ENCODE measurements at regions not wholly inside any gene's neighbourhood (a gene's known extent, or its start where the extent isn't known, plus 50 kb on each side); places are given as distances from the start of the nearest gene placed in this dataset.
"Not testable (repeated sequence)": the region's sequence is repeated elsewhere in the genome, so short reads cannot be mapped to it uniquely, and the experiment has no call there.

DNA sequence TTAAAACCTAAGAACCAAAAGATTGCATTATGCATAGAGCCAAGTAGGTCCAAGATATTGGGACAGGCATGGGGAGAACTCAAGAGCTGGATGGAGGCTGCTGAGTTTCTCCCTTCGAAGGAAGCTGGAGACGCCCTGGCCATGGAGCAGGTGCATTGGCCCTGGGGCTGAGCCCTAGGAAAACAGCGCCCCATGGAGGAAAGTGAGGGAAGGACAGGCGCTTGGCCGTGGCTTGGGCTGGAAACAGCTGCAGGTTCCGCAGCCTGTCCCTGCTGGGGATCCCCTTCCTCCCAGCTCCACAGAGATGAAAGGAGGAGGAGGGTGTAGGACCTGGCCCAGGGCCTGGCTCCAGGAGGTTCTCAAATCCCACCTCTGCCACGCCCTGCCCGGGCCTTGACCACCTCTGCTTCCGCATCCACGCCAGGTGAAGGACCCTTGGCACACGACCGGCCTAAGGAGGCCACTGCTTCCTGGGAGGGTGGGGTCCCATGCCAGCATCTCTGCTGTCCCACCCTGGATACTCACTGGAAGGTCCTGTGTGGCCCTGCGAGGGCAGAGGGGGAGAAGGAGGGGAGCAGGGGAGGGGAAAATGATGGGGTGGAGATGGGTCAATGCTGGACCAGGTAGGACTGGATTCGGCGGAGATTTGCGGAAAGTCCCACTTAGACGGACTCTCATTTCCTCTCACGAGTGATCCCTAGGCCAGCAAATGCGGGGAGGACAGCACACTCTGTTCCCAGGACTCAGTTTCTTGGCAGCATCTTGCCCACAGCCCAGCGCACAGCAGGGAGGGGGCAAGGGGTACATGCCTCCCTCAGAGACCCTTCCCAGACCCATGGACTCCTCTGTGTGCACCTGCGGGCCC, 258.6 kb upstream of the TCERG1L start:
- DNase-seq, result no peak

DNA sequence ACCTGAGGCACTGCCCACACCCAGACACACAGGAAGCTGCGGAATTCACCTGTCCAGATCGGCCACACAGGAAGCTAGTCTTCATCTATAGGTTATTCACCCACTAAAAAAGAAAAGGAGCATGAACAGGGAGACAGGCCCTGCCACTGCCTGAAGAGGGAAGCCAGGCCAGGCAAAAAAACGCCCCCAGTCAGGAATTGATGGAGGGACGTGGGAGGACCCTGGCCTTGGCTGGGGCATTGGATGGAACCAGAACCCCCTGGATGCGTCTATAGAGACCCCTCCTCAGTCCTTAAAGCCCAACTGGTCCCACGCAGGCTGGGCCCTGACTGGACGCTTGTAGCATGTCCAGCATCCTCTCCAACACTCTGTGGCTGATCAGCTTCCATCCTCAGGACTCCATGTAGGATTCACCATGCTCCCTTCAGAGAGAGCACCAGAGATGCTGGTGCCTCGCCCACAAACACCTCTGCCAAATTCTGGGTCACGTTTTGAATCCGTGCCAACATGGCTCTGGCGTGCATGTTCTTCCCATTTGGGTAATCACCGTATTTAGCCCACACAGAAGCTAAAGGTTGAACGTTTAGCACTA, 259.3 kb upstream of the TCERG1L start:
- DNase-seq, result no peak

DNA sequence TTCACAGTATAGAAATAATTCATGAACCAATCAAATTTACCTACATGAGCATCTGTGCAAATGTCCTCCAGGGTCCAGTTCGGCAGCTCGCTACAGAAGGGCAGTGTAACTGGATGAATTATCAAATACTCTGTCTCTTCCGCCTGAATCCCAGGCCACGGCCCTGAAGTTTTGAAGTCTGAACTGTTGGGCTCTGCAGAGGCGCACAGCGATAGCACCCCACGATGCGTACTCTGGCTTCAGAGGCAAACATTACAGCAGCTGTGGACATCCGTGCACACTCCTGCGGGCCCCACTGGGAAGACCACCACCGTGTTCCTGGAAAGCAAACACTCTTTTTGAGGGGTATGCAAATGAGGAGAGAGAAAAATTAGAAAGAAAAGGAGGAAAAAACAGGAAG, 259.8 kb upstream of the TCERG1L start:
- DNase-seq, result no peak

DNA sequence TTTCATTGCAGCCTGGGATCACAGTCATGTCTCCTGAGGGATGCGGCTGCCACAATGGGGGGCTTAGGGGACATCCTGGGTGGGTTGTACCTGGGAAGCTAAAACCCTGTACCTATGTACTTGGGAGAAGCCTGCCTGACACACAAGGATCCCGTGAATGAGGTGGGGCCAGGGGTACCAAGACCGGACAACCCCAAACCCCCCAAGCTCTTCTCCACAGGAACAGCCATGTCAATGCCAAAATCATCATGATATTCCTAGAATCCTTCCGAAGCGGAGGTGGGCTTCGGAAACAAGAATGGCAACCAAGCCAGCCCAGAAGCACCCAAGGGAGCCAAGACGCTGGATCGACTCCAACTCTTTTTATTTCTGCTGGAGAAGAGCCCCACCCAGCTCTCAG, 260.3 kb upstream of the TCERG1L start:
- no peak for DNase-seq

DNA sequence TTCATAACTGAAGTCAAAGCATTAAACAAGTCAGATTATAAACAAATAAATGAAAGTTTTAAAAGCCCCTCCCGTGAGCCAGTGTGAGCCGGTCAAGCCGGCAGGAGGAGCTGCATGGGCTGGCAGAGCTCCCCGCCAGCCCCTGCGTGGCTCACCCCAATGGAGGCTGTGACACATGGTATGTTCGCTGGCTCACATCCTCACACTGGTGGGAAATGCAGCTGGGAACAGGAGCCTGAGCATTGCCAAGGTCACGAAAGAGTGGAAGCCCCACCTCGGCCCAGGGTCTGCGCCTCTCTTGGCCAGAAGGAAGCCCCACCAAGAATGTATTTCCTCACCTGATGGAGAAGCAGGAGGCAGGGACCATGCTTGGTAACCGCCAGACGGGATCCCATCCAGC, 261.7 kb upstream of the TCERG1L start:
- no peak for DNase-seq

DNA sequence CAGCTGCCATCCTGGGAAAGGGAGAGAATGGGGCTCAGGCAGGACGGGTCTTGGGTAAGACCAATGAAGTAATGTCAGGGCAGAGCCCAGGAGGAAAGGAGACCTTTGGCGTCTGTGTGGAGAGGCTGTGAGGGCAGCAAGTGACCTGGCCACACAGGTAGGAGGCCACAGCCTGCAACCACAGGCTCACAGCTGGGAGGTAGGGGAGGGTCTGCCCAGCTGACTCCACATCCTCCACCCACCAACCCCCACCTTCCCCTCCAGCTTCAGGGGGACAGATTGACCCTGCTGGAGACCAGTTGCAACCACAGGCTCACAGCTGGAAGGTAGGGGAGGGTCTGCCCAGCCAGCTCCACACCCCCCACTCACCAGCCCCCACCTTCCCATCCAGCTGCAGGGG, 262.2 kb upstream of the TCERG1L start:
- DNase-seq, result no peak

DNA sequence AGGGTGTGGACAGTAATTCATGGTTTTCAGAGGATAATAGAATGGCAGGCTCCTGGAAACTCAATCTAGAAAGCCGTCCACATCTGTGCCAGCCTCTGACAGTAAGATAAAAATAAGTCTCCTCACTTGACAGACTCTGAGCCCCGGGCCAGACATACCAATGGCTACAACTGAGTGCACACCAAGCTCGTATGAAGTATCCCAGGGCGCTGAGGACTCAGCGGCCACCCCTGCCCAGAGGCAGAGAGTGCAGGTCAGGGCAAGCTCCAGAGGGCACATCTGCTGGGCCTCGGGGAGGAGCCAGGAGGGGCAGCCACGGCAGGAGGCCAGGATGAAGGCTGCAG, 262.8 kb upstream of the TCERG1L start:
- DNase-seq, result no peak

DNA sequence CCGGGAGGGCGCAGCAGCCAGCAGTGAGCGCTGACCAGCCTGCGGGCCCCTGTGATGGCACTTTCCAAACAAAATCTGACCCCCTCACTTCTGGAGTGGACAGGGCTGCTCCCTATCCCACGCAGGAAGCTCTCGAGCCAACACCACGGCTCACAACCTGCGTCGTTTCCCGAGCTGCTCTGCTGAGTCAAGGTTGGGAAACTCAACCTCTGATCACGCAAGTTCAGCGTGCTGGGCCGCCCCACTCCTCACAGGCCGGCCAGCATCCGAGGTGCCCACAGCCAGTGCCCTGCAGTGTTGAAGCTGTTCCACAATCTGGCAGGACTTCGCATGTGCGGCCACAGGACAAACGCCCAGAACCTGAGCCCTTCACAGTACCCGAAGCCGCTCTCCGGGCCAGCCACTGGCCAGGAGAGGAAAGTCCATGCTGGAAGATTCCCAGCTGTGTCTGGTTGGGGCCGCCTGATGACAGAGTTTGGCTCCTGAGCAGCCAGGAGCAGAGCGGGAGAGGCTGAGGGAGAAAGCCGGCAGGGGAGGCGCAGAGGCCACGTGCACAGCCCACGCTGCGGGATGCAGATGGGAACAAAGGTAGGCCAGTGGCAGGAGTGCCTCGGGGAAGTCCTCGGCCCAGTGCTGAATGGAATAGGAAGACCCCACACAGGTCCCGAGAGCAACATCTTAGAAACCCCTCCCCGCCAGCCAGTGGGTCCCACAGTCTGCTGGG, 263.3 kb upstream of the TCERG1L start:
- DNase-seq, result no peak

DNA sequence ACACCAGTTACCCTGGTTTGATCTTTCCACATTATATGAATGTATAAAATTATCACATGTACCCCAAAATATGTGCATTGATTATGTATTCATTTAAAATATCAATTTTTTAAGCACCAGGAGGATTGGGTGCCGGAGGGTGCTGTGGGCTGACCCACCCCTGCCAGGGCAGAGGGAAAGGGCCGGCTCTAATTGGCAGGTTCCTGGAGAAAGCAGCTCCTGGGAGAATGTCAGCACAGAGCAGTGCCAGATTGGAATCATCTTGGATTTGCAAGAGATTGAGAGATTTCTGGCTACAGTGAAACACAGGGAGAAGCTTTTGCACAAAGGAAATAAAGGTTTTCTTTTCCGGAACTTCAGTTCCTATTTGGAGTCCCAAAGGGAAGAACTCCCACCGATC, 264.4 kb upstream of the TCERG1L start:
- no peak for DNase-seq

DNA sequence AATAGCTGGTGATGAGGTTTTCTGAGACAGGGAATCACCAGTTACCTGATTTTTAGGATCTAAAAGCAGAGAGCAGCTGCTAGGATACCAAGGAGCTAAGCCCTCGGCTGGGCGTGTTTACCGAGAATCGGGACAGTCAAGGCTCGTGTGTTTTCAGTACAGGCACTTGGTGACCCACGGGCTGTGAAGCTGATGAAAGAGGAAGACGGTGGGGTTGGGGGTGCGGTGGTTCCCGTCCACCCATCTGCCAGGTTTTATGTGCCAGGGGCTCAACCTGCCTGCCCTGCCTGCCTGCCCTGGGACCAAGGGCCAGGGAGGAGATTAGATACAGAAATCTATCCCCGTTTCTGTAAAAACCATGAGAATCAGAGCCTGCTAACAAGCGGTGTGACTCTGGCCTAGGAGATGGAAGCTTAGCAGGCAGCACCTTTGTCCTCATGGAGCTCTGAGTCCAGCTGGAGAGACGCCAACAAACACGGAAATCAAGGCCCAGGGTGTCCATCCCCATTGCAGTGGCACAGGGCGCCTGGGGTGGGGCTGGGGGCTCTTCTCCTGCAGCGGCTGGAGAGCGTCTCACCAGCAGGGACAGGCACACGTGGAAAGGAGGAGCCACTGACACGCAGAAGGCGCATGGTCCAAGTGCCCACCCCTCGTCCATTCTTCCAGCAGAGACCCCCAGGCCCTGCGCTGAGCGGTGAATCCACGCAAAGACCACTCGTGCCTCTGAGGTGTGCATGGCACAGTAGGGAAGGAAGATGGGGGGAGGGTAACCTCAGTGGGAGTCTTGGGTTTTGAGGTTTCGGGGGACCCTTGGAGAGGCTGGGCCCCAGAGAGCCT, 265.0 kb upstream of the TCERG1L start:
- DNase-seq, result no peak

DNA sequence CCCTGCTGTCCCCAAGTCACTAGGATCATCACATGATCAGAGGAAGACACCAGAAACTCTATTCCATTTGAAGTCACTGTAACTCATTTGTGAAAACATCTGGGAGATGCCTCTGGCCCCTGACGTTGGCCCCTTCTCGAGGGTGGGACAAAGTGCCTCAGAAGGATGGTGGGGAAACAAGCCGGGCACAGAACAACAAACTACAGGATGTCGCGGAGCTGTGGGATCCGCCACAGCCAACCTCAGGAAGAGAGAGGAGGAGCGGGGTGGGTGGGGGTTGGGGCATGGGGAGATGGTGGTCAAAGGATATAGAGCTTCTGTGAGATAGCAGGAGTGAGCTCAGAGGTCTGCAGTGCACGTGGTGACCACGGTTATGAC, 265.6 kb upstream of the TCERG1L start:
- no peak for DNase-seq

DNA sequence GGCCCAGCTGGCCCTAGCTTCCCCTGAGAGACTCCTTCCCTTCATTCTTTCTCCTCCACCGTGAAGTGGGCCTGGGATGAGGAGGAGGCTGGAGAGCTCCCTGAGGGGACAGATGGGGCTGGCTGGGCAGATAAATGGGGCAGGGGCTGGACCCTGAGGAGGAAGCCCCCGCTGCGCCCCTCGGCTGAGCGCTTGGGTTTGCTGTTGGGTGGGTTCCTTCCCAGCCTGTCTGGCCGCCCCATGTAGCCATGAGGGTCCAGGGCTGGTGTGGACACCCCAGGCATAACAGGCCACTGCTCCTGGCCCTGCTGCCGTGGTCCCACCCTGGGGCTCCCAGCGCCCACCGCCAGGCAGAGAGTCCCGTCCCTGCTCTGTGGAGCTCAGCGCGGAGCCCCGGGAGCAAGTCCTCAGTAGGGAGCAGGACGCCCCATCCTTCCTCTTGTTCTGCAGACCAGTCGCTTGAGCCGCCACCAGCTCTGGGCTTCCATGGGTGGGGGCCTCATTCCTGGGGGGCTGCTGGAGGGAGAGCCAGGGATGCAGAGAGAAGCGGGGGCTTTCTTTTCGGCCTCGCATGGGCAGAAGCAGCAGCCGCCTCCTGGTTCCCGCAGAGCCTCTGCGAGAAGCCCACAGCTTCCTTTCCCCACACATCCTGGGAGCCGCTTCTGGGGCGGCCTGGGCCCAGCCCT, 266.4 kb upstream of the TCERG1L start:
- no peak for DNase-seq

DNA sequence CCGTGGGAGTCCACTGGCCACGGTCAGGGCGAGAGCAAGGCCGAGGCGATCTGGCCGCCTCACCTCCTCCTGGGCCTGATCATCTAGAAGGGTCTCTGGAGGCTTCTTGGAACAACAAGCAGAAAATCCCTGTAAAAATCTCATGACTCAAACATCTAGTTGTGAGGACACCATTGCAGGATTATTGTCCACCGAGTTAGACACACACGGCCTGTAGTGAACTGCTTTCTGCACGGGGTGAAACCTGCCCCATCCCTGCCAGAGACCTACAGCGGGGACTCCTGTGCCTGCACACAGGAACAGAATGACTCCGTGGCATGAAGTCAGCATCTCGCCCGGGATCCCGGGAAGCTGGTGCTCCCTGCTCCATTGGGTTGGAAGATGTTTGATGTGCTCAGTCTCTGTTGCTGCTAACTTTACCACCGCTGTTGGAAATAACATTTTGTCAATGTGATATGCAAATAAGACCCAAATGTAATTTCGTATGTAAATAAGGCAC, 267.0 kb upstream of the TCERG1L start:
- no peak for DNase-seq

DNA sequence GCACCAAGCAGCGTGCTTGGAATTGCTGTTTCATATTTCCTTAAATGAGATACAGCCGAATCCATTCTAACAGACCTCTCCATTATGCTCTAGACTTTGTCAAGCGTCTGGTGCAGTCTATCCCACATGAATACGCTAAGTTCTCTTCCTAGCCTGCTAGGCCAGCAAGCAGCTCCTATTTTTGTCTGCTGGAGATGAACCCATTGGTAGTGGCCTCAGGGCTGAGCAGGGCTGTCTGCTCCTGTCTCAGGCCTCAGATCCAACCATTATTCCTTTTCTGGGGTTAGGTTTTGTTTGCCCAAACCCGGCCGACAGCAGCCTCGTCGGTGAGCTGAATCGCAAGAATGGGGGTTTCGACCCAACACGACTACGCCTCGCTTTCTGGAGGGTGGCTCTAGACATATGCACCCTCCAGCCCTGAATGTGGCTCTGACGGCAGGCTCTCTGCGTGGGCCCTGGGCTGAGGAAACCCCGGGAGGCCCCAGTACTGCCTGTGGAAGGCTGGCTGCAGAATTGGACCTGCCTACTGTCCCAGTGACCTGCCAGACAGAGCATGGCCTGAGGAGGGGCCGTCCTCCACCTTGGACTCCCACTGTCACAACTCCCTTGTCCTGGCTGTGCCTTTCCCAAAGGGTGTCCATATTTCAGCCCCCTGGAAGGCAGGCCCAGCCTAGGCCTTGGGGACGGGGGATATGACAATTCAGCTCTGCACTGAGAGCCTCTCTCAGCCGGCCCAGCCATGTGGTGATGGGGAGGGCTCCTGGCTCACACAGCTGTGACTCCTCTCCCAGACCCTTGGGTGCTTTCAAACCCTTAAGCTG, 267.9 kb upstream of the TCERG1L start:
- DNase-seq, result no peak

DNA sequence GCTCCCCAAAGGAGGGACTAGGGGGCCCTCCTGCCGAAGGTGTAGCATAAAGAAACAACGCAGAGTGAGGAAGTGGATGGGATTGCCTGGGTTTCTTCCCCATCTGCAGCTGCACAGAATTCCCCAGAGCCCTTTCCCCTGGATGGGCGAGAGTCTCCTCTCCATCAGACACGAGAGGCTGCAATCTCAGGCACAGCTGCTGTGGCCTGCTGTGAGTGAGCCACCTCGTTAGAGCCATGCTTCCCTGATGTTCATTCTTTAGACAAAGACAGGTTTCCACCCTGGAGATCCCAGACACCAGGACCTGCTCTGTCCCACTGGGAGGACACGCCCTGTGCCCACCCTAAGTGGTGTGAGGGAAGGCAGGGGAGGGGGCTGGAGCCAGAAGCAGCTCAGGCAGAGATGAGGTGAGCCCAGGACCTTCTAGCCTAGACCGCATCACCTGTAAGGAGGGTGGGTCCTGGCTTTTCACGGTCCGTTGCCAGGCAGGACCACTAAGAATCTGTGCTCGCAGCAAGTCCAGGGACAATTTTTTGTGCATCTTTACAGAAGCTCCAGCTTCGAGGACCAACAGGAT, 268.6 kb upstream of the TCERG1L start:
- no peak for DNase-seq

DNA sequence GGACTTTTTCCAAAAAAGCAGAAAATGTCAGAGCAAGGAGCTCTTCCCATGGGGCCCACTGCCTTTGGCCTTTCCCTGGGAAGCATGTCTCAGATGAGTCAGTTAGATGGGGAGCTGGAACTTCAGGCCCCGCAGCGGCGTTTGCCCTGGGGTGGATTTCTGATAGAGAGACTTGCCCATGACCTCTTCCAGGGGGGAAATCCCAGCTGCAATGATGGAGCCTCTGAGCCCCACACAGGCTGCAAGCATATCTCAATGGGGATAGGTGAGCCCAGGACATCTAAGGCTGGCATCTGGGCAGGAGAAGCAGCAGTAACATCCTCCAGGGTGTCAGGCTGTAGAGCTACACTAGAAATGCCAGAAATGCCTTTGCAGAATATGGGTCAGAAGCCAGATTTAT, 269.2 kb upstream of the TCERG1L start:
- no peak for DNase-seq

DNA sequence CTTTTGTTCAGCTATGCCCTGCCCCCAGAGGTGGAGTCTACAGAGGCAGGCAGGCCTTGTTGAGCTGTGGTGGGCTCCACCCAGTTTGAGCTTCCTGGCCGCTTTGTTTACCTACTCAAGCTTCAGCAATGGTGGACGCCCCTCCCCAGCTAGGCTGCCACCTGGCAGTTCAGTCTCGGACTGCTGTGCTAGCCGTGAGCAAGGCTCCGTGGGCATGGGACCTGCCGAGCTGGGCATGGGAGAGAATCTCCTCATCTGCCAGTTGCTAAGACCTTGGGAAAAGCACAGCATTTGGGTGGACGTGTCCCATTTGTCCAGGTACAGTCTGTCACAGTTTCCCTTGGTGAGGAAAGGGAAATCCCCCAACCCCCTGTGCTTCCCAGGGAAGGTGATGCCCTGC, 270.0 kb upstream of the TCERG1L start:
- not testable (repeated sequence) for DNase-seq

DNA sequence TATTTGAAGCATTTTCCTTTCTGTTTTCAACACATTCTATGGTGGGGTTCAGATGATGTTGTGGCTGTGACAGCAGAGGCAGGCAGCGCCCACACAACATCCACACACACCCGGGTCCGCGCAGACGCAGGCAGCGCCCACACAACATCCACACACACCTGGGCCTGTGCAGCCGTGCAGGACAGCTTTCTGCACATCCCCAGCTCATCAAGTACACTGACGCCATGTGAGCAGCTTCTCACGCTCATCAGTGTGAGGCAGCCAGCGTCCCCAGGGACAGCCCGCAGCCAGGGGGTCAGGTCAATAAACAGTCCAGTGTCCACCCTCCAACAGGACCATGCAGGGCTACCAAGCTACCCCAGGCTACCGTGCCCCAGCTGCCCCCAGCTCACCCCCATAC, 272.8 kb upstream of the TCERG1L start:
- DNase-seq, result no peak

DNA sequence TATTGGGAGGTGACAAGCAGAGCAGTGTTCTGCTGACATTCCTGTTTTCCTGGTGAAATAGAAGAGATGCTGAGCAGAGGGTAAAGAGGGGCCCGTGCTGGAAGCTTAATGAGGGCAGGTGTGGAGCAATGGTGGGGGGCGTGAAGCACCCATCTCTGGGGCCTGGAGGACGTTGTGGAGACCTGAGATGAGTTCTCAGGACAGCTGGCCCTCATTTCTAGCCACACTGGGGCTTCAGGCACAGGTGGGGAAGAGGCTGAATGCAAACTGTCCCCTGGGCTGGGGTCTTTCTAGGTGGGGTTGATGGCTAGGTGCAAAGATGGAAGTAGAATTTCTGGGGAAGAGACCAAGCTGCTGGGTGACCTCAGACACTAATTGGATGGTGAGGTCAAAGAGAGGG, 274.2 kb upstream of the TCERG1L start:
- DNase-seq, result no peak

DNA sequence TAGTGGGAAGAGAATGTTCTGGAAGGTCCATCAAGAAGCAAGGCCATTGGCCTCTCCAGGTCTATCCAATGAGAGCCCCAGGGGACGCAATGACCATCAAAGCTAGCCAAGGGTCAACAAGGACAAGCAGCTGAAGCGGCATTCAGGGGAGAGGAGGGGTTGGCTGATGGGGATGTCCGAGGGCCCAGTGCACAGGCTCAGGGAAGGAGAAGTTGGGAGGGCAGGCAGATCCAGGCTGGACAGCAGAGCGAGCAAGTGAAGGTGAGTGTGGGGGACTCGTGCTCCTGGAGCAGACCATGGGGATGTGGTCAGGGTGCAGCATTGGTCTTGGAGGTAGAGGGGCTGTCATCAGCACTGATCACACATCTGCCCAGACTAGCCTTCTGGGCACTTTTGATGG, 275.4 kb upstream of the TCERG1L start:
- DNase-seq, result no peak

DNA sequence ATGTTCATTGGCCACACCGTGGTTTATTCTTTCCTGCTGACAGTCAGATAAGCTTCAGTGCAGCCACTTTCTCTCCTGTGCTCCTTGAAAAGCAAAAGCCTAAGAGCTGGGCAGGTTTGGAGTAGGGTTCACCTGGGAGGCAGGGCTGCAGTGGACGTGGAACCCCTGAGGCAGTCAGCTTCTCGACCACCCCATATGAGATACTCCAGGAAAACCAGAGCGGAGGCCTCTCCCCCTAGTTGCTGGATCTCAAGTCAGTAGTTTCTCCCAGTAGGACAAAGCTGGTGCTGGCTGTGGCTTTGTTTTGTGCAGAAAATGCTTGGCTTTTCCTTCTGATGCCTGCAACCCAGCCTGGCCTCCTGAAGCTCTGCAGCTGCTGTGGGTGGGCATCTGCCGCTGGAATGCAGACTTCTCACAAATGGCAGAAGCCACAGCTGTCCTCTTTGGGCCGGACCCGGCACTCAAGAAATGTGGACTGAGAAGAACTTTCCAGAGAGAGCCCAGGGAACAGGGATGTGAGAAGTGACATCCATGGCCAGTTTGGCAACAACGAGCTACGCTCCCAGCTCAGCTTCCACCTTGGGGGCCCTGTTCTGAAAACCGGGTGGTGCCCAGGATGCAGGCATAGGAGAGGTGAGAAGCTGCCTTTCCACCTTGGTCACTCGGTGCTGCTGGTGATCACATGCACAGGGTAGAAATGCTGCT, 276.6 kb upstream of the TCERG1L start:
- no peak for DNase-seq
